Rectal smooth muscle tissue (tissue), 1 donor: ENCODE measurements at regions not wholly inside any gene's neighbourhood (a gene's known extent, or its start where the extent isn't known, plus 50 kb on each side); places are given as distances from the start of the nearest gene placed in this dataset.

ENCODE experiments used
- H3K27ac ChIP-seq: one replicate; pipeline ENCODE4 v1.7.0; 2013; ENCODE audit warnings: low read depth, low read length, inconsistent platforms
- H3K27me3 ChIP-seq: one replicate; pipeline ENCODE4 v1.7.0; 2013; ENCODE audit warnings: low read length; ENCODE audit not compliant: control insufficient read depth, insufficient read depth
- H3K36me3 ChIP-seq: one replicate; pipeline ENCODE4 v1.7.0; 2013; ENCODE audit warnings: low read length; ENCODE audit not compliant: control insufficient read depth, insufficient read depth
- H3K4me1 ChIP-seq: one replicate; pipeline ENCODE4 v1.7.0; 2013; ENCODE audit warnings: low read length; ENCODE audit not compliant: control insufficient read depth, insufficient read depth
- H3K4me3 ChIP-seq: one replicate; pipeline ENCODE4 v1.7.0; 2013; ENCODE audit warnings: low read length
- H3K9ac ChIP-seq: one replicate; pipeline ENCODE4 v1.7.0; 2013; ENCODE audit warnings: low read length

GRCh38 chr18:38847326-38847725 lies 1281.7 kb upstream of the CELF4 start:
- H3K4me1 ChIP-seq = no peaks in the 10 kb centered on the region
- H3K27ac ChIP-seq = no peak overlapping the region
- no peaks in the 10 kb centered on the region for H3K36me3 ChIP-seq
- H3K27me3 ChIP-seq = no peaks in the 10 kb centered on the region
- H3K9ac ChIP-seq = no peak overlapping the region
- H3K4me3 ChIP-seq = no peak overlapping the region

DNA sequence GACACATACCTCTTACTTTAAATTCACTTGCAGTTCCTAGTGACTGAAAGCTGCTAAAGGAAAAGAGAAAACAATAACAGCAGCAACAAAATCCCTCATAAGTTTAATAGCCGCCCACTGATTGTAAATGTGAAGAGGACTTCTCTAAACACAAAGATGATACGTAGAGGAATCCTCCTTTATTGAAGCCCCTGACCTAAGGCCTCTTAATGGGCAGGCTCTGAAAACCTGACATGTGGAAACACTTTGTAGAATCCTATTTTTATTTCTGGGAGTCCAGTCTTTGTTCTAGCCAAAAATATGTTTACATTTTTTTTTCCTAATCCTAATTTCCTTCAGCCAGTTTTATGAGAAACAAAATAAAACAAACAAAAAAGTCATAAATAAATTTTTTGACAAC lies 1277.7 kb upstream of the CELF4 start:
- Histone ChIP-seq H3K4me3 (no peak overlapping the region), H3K36me3 (no peaks in the 10 kb centered on the region), H3K4me1 (no peaks in the 10 kb centered on the region), H3K27me3 (no peaks in the 10 kb centered on the region), H3K27ac (no peak overlapping the region), H3K9ac (no peak overlapping the region)

GRCh38 chr18:38826247-38826646 lies 1260.6 kb upstream of the CELF4 start:
- Histone ChIP-seq H3K9ac (no peak overlapping the region), H3K36me3 (no peaks in the 10 kb centered on the region), H3K27ac (no peak overlapping the region), H3K4me3 (no peak overlapping the region), H3K4me1 (no peaks in the 10 kb centered on the region), H3K27me3 (no peaks in the 10 kb centered on the region)

- no peak overlapping the region for H3K27ac ChIP-seq
- no peak overlapping the region for H3K9ac ChIP-seq
- H3K27me3 ChIP-seq = no peaks in the 10 kb centered on the region
- H3K36me3 ChIP-seq = no peaks in the 10 kb centered on the region
- H3K4me3 ChIP-seq = no peak overlapping the region
- H3K4me1 ChIP-seq = no peaks in the 10 kb centered on the region
These were observed 1245.6 kb upstream of the CELF4 start for GRCh38 chr18:38811209-38811608.

- Histone ChIP-seq H3K27ac (no peak overlapping the region), H3K9ac (no peak overlapping the region), H3K36me3 (no peaks in the 10 kb centered on the region), H3K4me1 (no peaks in the 10 kb centered on the region), H3K27me3 (no peaks in the 10 kb centered on the region), H3K4me3 (no peak overlapping the region)
These were observed 1245.2 kb upstream of the CELF4 start for GRCh38 chr18:38810789-38811188.

GRCh38 chr18:38807915-38808314 lies 1242.3 kb upstream of the CELF4 start:
- Histone ChIP-seq H3K27me3 (no peaks in the 10 kb centered on the region), H3K27ac (no peak overlapping the region), H3K4me3 (no peak overlapping the region), H3K9ac (no peak overlapping the region), H3K4me1 (no peaks in the 10 kb centered on the region), H3K36me3 (no peaks in the 10 kb centered on the region)

GRCh38 chr18:38805256-38805655 lies 1239.7 kb upstream of the CELF4 start:
- Histone ChIP-seq H3K36me3 (no peaks in the 10 kb centered on the region), H3K9ac (no peak overlapping the region), H3K27ac (no peak overlapping the region)

GRCh38 chr18:38801640-38802039 lies 1236.0 kb upstream of the CELF4 start:
- Histone ChIP-seq H3K4me3 (no peak overlapping the region), H3K36me3 (no peaks in the 10 kb centered on the region), H3K27me3 (no peaks in the 10 kb centered on the region), H3K4me1 (no peaks in the 10 kb centered on the region), H3K27ac (no peak overlapping the region), H3K9ac (no peak overlapping the region)

More at GRCh38 chr18:38805256-38805655, 1239.7 kb upstream of the CELF4 start:
- Histone ChIP-seq H3K4me3 (no peak overlapping the region), H3K4me1 (no peaks in the 10 kb centered on the region), H3K27me3 (no peaks in the 10 kb centered on the region)

DNA sequence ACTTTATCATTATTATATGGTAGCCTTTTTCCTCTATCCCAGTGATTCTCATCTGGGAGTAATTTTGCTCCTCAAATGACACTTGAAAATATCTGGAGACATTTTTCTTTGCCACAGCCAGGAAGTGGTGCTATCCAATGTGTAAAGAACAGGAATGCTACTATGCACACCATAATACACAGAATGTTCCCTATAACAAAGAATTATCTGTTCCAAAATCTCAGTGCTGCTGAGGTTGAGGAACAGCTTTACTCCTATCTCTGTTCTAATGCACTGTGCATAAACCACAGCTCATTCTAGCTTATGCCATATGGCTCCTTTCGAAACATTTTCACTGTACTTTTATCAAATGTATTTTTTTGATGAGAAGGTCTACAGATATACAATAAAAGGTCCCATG lies 1231.2 kb upstream of the CELF4 start:
- H3K27ac ChIP-seq = no peak overlapping the region
- H3K36me3 ChIP-seq = no peaks in the 10 kb centered on the region
- no peak overlapping the region for H3K9ac ChIP-seq
- H3K27me3 ChIP-seq = no peaks in the 10 kb centered on the region
- no peak overlapping the region for H3K4me3 ChIP-seq
- no peaks in the 10 kb centered on the region for H3K4me1 ChIP-seq

DNA sequence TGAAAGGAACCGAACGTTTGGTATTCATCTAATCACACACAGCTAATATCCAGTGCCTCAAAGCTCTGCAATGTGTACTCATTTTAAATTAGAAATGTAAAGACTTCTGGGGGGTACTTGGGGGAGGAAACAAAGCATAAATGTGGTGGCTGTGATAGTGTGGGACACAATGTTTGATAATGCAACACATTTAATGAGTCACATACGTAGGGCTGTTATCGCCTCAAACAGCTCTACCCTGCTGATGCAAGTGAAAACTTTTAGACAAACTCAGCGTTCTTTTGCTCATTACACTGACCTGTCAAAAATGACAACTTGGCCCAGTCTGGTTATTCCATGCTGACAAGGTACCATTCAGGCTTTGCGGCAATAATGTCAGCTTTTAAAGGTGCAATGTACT lies 1227.1 kb upstream of the CELF4 start:
- Histone ChIP-seq H3K9ac (no peak overlapping the region), H3K4me1 (no peaks in the 10 kb centered on the region), H3K36me3 (no peaks in the 10 kb centered on the region), H3K27ac (no peak overlapping the region), H3K27me3 (no peaks in the 10 kb centered on the region), H3K4me3 (no peak overlapping the region)

GRCh38 chr18:38790786-38791185 lies 1225.2 kb upstream of the CELF4 start:
- no peaks in the 10 kb centered on the region for H3K27me3 ChIP-seq
- no peak overlapping the region for H3K9ac ChIP-seq
- H3K27ac ChIP-seq = no peak overlapping the region
- H3K4me1 ChIP-seq = no peaks in the 10 kb centered on the region
- H3K4me3 ChIP-seq = no peak overlapping the region
- H3K36me3 ChIP-seq = no peaks in the 10 kb centered on the region

DNA sequence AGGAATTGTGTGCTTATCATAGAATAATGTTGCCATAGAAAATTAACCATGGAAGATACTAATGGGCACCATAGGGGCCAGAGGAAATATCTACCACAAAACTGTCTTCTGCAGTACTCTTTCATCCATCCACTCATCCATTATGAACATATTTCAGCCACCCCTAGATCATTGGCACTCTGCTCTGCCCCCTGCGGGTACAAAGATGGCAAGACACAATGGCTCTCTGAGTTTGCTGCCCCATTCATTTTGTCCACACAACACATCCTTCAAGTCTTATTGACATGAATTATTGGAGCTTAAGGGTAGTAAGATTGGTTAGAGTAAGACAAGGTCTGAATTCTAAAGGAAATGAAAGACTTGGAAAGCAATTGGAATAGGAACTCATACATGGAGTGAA lies 1224.7 kb upstream of the CELF4 start:
- Histone ChIP-seq H3K4me3 (no peak overlapping the region), H3K4me1 (no peaks in the 10 kb centered on the region), H3K9ac (no peak overlapping the region), H3K36me3 (no peaks in the 10 kb centered on the region), H3K27ac (no peak overlapping the region), H3K27me3 (no peaks in the 10 kb centered on the region)

DNA sequence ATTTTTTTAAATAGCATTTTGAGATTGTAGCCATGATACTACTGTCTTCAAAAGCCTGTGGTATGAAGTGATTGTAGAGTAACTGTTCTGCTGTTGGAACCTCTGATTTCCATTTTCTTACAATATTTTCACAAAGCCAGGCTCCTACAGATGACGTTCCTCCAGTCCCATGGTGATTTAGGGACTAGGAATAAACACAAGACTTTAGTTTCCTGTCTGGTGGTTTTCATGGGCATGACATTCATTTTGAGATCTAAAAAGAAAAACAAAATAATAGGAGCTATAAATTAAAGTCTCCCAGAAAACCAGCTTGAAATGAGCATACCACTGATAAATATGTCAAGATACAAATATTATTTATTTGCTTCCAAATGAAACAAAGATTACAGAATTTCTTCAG lies 1223.5 kb upstream of the CELF4 start:
- Histone ChIP-seq H3K4me3 (no peak overlapping the region), H3K27me3 (no peaks in the 10 kb centered on the region), H3K4me1 (no peaks in the 10 kb centered on the region), H3K9ac (no peak overlapping the region), H3K27ac (no peak overlapping the region), H3K36me3 (no peaks in the 10 kb centered on the region)
